ENCODE measurements at regions not wholly inside any gene's neighbourhood (a gene's known extent, or its start where the extent isn't known, plus 50 kb on each side); places are given as distances from the start of the nearest gene placed in this dataset.

DNA sequence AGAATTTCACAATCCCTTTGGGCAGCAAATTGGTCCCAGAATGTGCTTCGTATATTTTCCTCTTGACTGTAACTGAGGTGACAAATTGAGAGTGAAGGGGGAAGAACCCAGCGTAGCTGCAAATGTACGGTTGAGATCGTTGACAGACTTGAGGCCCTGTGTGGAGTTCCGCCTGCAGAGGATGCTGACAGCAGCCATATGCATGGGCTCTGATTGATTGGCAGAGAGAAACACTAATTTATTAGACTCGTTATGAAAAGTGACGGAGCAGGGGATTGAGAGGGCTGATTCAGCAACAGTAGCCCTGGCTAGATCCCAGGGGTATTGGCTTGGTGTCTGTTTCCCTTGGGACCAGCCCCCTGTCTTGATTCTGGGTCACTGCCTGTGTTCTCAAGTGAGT lies 930.1 kb upstream of the EEF2KMT start:
- H3K9me3 Mint-ChIP-seq: peaks cover 0 to 4% of the 10 kb centered on the region in 2 donors
- no peaks in the 10 kb centered on the region for H3K27me3 Mint-ChIP-seq (ENCODE audit: low read depth)
- no peak overlapping the region for H3K27ac Mint-ChIP-seq

DNA sequence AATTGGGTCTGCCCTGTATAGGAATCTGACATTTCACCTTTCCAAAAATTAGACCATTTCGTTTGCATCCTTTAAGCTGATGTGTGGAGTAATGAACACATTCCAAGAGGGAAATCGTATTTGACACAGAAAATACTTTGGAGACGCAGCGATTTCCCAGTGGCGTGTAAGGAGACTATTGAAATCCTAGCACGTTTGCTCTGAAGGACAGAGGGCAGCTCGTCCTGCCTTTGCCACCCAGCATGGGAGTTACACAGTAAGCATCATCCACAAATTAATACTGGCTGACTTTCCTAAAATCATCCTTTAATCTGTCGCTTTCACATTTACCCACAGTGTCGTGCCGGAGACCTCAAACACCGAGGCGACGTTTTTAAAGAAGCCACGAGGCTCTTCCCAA lies 925.9 kb upstream of the EEF2KMT start:
- H3K9me3 Mint-ChIP-seq: peaks cover 0 to 4% of the 10 kb centered on the region in 2 donors
- H3K27me3 Mint-ChIP-seq (ENCODE audit: low read depth): peaks cover 4% of the 10 kb centered on the region
- ATAC-seq (replicated peaks in 1 of 2) (no peak), DNase-seq (no peak)
- H3K27ac Mint-ChIP-seq: no peak overlapping the region
- H3K36me3 Mint-ChIP-seq (ENCODE audit: insufficient read depth in 2 of 2): no peaks in the 10 kb centered on the region
- no peak overlapping the region for H3K4me3 Mint-ChIP-seq
- no peaks in the 10 kb centered on the region for H3K4me1 Mint-ChIP-seq (ENCODE audit: low read depth)

More for the DNA sequence above, 930.1 kb upstream of the EEF2KMT start:
- no peak for ATAC-seq (replicated peaks in 1 of 2)
- DNase-seq: no peak
- no peaks in the 10 kb centered on the region for H3K36me3 Mint-ChIP-seq (ENCODE audit: insufficient read depth in 2 of 2)
- no peaks in the 10 kb centered on the region for H3K4me1 Mint-ChIP-seq (ENCODE audit: low read depth)
- H3K4me3 Mint-ChIP-seq: no peak overlapping the region

DNA sequence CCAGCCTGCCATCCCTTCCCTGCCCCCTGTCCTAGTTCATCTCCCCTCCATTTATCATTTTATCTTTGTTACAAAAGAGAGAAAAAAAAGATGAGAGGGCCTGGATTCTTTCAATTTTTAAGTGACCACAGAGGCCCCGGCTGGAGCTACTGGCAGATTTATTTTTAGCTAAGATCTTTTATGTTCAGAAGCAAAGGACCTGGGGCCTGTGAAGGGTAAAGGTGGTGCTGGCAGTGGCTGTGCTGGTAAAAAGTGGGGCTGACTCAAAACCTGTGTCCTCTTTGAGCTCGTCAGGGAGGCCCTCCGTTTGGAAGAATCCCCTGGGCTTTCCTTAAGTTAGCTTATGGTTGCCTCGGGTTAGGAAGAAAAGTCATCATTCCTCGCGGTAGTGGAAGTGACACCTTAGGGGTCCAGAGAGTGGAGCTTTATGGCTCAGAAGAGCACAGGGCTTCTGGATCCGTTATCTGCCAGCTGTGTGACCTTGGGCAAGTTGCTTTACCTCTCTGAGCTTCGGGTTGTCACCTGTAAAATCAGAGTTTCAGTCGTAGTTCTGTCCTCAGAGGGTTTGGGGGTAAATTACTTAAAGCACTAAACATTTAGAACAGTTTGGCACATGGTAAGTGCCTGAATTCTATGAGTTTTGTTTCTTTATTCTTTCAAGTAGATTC lies 923.8 kb upstream of the EEF2KMT start:
- DNase-seq (no peak), ATAC-seq (replicated peaks in 1 of 2) (no peak)
- no peak overlapping the region for H3K27ac Mint-ChIP-seq
- no peaks in the 10 kb centered on the region for H3K4me1 Mint-ChIP-seq (ENCODE audit: low read depth)
- H3K36me3 Mint-ChIP-seq (ENCODE audit: insufficient read depth in 2 of 2): peaks cover 0 to 3% of the 10 kb centered on the region in 2 donors
- H3K4me3 Mint-ChIP-seq: no peak overlapping the region
- no peaks in the 10 kb centered on the region for H3K9me3 Mint-ChIP-seq
- H3K27me3 Mint-ChIP-seq (ENCODE audit: low read depth): peaks cover 12% of the 10 kb centered on the region

- H3K27me3 Mint-ChIP-seq (ENCODE audit: low read depth): peaks cover 12% of the 10 kb centered on the region
- H3K36me3 Mint-ChIP-seq (ENCODE audit: insufficient read depth in 2 of 2): peaks cover 1 to 3% of the 10 kb centered on the region in 2 donors
- ATAC-seq (replicated peaks in 1 of 2) (no peak), DNase-seq (no peak)
- H3K27ac Mint-ChIP-seq: no peak overlapping the region
- peaks cover 4 to 7% of the 10 kb centered on the region in 2 donors for H3K9me3 Mint-ChIP-seq
- H3K4me1 Mint-ChIP-seq (ENCODE audit: low read depth): no peaks in the 10 kb centered on the region
- H3K4me3 Mint-ChIP-seq: no peak overlapping the region
Measured at GRCh38 chr16:6020162-6020985, 922.8 kb upstream of the EEF2KMT start.

- Mint-ChIP-seq H3K27me3 (ENCODE audit: low read depth) (peaks cover 12% of the 10 kb centered on the region), H3K4me3 (no peak overlapping the region), H3K4me1 (ENCODE audit: low read depth) (no peaks in the 10 kb centered on the region), H3K9me3 (peaks cover 4 to 7% of the 10 kb centered on the region in 2 donors), H3K36me3 (ENCODE audit: insufficient read depth in 2 of 2) (peaks cover 1 to 3% of the 10 kb centered on the region in 2 donors), H3K27ac (no peak overlapping the region)
- no peak for DNase-seq
- no peak for ATAC-seq (replicated peaks in 1 of 2)
Measured at GRCh38 chr16:6019490-6019991, 921.9 kb upstream of the EEF2KMT start.

DNA sequence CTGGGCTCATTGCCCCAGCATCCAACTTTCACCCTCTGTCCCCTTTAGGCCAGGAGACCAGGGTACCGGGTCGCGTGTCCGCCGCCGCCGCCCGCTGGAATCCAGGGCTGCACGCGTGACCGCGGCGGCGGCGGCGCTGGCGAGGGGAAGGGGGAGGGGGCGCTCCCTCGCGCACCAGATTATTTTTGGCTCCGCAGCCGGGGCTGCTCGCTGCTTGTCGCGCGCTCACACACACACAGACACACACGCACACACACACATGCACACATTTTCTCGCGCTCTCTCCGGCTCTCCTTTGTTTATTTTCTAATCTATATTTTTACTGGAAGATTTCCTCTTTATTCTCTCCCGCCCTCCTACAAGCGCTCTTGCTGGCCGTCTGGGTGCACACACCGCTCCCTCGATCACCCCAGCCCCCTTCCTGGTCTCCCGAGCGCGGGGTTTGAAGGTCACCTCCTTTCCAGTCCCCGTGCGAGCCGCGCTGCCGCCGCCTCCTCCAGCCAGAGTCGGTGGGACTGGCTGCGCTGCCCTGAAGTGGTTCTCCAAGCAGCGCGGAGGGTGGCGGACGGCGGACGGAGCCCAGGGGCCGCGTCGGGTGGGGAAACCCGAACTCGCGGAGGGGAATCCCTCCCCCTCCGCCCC lies 921.4 kb upstream of the EEF2KMT start:
- Mint-ChIP-seq H3K4me1 (ENCODE audit: low read depth) (no peaks in the 10 kb centered on the region), H3K4me3 (no peak overlapping the region), H3K27ac (no peak overlapping the region), H3K9me3 (peaks cover 4 to 7% of the 10 kb centered on the region in 2 donors), H3K36me3 (ENCODE audit: insufficient read depth in 2 of 2) (peaks cover 1 to 3% of the 10 kb centered on the region in 2 donors), H3K27me3 (ENCODE audit: low read depth) (peaks cover 12% of the 10 kb centered on the region)
- ATAC-seq (replicated peaks in 1 of 2) (no peak), DNase-seq (no peak)

DNA sequence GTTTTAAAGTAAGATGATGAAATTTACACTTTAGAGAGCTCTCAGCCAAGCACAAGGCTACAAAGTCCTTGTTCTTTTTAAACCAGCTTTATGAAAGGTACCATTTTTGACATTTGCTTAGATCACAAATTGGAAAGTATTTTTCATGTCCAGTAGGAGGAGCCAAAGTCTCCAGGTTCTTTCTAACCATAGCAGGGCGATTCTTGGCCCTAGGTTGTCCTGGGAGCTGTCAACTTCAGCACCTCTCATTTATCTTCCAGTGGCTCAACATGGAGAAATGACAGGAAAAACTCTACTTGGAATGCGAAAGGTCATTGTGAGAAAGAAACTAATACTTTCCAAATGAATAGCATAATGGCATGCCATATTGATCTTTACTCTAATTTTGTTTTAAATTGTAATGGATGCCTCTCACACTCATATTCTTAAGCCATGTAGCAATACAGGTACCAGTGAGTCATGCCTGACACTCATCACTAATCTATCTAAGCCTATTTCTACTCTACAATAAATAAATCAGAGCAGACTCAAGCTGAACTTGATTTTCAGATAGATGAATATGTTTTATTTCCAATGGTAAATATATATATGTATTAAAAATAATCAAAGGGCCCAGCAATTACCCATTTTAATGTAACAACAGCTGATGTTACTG lies 919.1 kb upstream of the EEF2KMT start:
- Mint-ChIP-seq H3K4me1 (ENCODE audit: low read depth) (no peaks in the 10 kb centered on the region), H3K4me3 (no peak overlapping the region), H3K36me3 (ENCODE audit: insufficient read depth in 2 of 2) (peaks cover 1 to 3% of the 10 kb centered on the region in 2 donors), H3K9me3 (peaks cover 4 to 7% of the 10 kb centered on the region in 2 donors), H3K27me3 (ENCODE audit: low read depth) (peaks cover 12% of the 10 kb centered on the region), H3K27ac (no peak overlapping the region)
- ATAC-seq (replicated peaks in 1 of 2) (no peak), DNase-seq (no peak)

GRCh38 chr16:6012716-6013115 lies 915.1 kb upstream of the EEF2KMT start:
- Mint-ChIP-seq H3K4me3 (no peak overlapping the region), H3K27ac (no peak overlapping the region), H3K27me3 (ENCODE audit: low read depth) (peaks cover 1% of the 10 kb centered on the region), H3K4me1 (ENCODE audit: low read depth) (no peaks in the 10 kb centered on the region), H3K9me3 (peaks cover 7 to 8% of the 10 kb centered on the region in 2 donors), H3K36me3 (ENCODE audit: insufficient read depth in 2 of 2) (peaks cover 0 to 1% of the 10 kb centered on the region in 2 donors)
- DNase-seq (no peak), ATAC-seq (replicated peaks in 1 of 2) (no peak)

GRCh38 chr16:6009151-6009550 lies 911.6 kb upstream of the EEF2KMT start:
- Mint-ChIP-seq H3K4me3 (no peak overlapping the region), H3K9me3 (peaks cover 5 to 7% of the 10 kb centered on the region in 2 donors), H3K36me3 (ENCODE audit: insufficient read depth in 2 of 2) (no peaks in the 10 kb centered on the region), H3K4me1 (ENCODE audit: low read depth) (no peaks in the 10 kb centered on the region), H3K27ac (no peak overlapping the region), H3K27me3 (ENCODE audit: low read depth) (no peaks in the 10 kb centered on the region)
- DNase-seq: no peak
- ATAC-seq (replicated peaks in 1 of 2): no peak

GRCh38 chr16:6008670-6009069 lies 911.1 kb upstream of the EEF2KMT start:
- no peak overlapping the region for H3K27ac Mint-ChIP-seq
- H3K4me1 Mint-ChIP-seq (ENCODE audit: low read depth): no peaks in the 10 kb centered on the region
- no peaks in the 10 kb centered on the region for H3K27me3 Mint-ChIP-seq (ENCODE audit: low read depth)
- peaks cover 5 to 7% of the 10 kb centered on the region in 2 donors for H3K9me3 Mint-ChIP-seq
- H3K4me3 Mint-ChIP-seq: no peak overlapping the region
- ATAC-seq (replicated peaks in 1 of 2) (no peak), DNase-seq (no peak)
- no peaks in the 10 kb centered on the region for H3K36me3 Mint-ChIP-seq (ENCODE audit: insufficient read depth in 2 of 2)

- Mint-ChIP-seq H3K27ac (no peak overlapping the region), H3K36me3 (ENCODE audit: insufficient read depth in 2 of 2) (peaks cover 0 to 2% of the 10 kb centered on the region in 2 donors), H3K27me3 (ENCODE audit: low read depth) (no peaks in the 10 kb centered on the region)
Measured at GRCh38 chr16:5993356-5993755, 895.8 kb upstream of the EEF2KMT start.

GRCh38 chr16:5982979-5983378 lies 885.4 kb upstream of the EEF2KMT start:
- DNase-seq: no peak
- Mint-ChIP-seq H3K4me3 (no peak overlapping the region), H3K27ac (no peak overlapping the region), H3K36me3 (ENCODE audit: insufficient read depth in 2 of 2) (no peaks in the 10 kb centered on the region), H3K9me3 (peaks cover 0 to 2% of the 10 kb centered on the region in 2 donors), H3K27me3 (ENCODE audit: low read depth) (no peaks in the 10 kb centered on the region), H3K4me1 (ENCODE audit: low read depth) (no peaks in the 10 kb centered on the region)
- ATAC-seq (replicated peaks in 1 of 2): no peak

More at GRCh38 chr16:5993356-5993755, 895.8 kb upstream of the EEF2KMT start:
- H3K9me3 Mint-ChIP-seq: peaks cover 4 to 8% of the 10 kb centered on the region in 2 donors
- no peaks in the 10 kb centered on the region for H3K4me1 Mint-ChIP-seq (ENCODE audit: low read depth)
- no peak overlapping the region for H3K4me3 Mint-ChIP-seq
- ATAC-seq (replicated peaks in 1 of 2): no peak
- DNase-seq: no peak
